ENCODE measurements at regions not wholly inside any gene's neighbourhood (a gene's known extent, or its start where the extent isn't known, plus 50 kb on each side); places are given as distances from the start of the nearest gene placed in this dataset.

- TF ChIP-seq CBX8 (IDR thresholded peaks at IDR 0.05; ENCODE audit: borderline replicate concordance, low read depth, low read length) (no peak), BACH1 (IDR thresholded peaks at IDR 0.05; ENCODE audit: low read length) (no peak)
Observed at GRCh38 chr3:174498638-174499037, 360.5 kb upstream of the NAALADL2 start (continued).
